ENCODE measurements at regions not wholly inside any gene's neighbourhood (a gene's known extent, or its start where the extent isn't known, plus 50 kb on each side); places are given as distances from the start of the nearest gene placed in this dataset.

GRCh38 chr6:67976486-67976885 lies 658.6 kb upstream of the ADGRB3 start (continued):
- TF ChIP-seq NFYA (IDR thresholded peaks at IDR 0.05; ENCODE audit: borderline replicate concordance, low read depth, low read length) (no peak), E2F8 (IDR thresholded peaks at IDR 0.05; ENCODE audit: low read depth, partially characterized antibody) (no peak), TCF7 (IDR thresholded peaks at IDR 0.05; ENCODE audit: borderline replicate concordance) (no peak), USF2 (IDR thresholded peaks at IDR 0.05; ENCODE audit: borderline replicate concordance, low read depth, low read length) (no peak), ATF3 (IDR thresholded peaks at IDR 0.05; ENCODE audit: borderline replicate concordance, extremely low read depth, low read depth, low read length) (no peak), EGR1 (IDR thresholded peaks at IDR 0.05; ENCODE audit: borderline replicate concordance in 1 of 2, low read depth in 2 of 2, low read length in 2 of 2) (no peak), ZSCAN29 (IDR thresholded peaks at IDR 0.05) (no peak), WRNIP1 (IDR thresholded peaks at IDR 0.05; ENCODE audit: borderline replicate concordance, low read depth, low read length) (no peak)

GRCh38 chr6:67974931-67975330 lies 660.2 kb upstream of the ADGRB3 start:
- DNase-seq (ENCODE audit: low read depth, low spot score) (no peak), FAIRE-seq (no peak), ATAC-seq (no peak)
- intact Hi-C loops (cut with micrococcal nuclease; ENCODE audit: unreplicated experiment) = no loop called here
- H3K9me3 ChIP-seq (replicated peaks; ENCODE audit: control insufficient read depth, insufficient read depth, low read length) = no peaks in the 10 kb centered on the region
- ChIA-PET SMC1A (ENCODE audit: uncharacterized antibody, unreplicated experiment) (no interaction called here), POLR2A (no interaction called here), RAD21 (ENCODE audit: unreplicated experiment) (no interaction called here), CTCF (no interaction called here)
- in situ Hi-C loops (cut with MboI) = no loop called here
- no peaks in the 10 kb centered on the region for H3K27me3 ChIP-seq (replicated peaks in 1 of 2; ENCODE audit: control insufficient read depth in 2 of 2, insufficient read depth in 2 of 2, low read length in 1 of 2)
- H3K36me3 ChIP-seq (ENCODE audit: control insufficient read depth in 2 of 2, insufficient read depth in 2 of 2, low read length in 1 of 2) = no peaks in the 10 kb centered on the region
- no peak overlapping the region for H3K4me2 ChIP-seq (ENCODE audit: control insufficient read depth, insufficient read depth)
- no peaks in the 10 kb centered on the region for H4K20me1 ChIP-seq (ENCODE audit: control insufficient read depth, insufficient read depth)
- no TSS peak for BruUV-seq (replicated peaks)
- no peaks in the 10 kb centered on the region for H3K79me2 ChIP-seq (ENCODE audit: control insufficient read depth, insufficient read depth, low read length)
- no peak overlapping the region for H3K27ac ChIP-seq (ENCODE audit: control insufficient read depth, insufficient read depth)
- H2AFZ ChIP-seq (ENCODE audit: control insufficient read depth, low read depth, low read length) = no peak overlapping the region
- no peak for TF ChIP-seq NBN (IDR thresholded peaks at IDR 0.05)
- TF ChIP-seq REST (IDR thresholded peaks at IDR 0.05; ENCODE audit: low read depth, low read length) = no peak
- TF ChIP-seq NR2C2 (IDR thresholded peaks at IDR 0.05; ENCODE audit: borderline replicate concordance, control insufficient read depth, insufficient read length, low read depth) = no peak
- no peak for TF ChIP-seq MAX (IDR thresholded peaks at IDR 0.05; ENCODE audit: low read depth, low read length)
- no peak for TF ChIP-seq WRNIP1 (IDR thresholded peaks at IDR 0.05; ENCODE audit: borderline replicate concordance, low read depth, low read length)
- TF ChIP-seq RELB (IDR thresholded peaks at IDR 0.05; ENCODE audit: low read depth) = no peak
- no peak for TF ChIP-seq SMAD5 (IDR thresholded peaks at IDR 0.05; ENCODE audit: low read depth)
- TF ChIP-seq NFYA (IDR thresholded peaks at IDR 0.05; ENCODE audit: borderline replicate concordance, low read depth, low read length) = no peak
- no peaks in the 10 kb centered on the region for H3K4me1 ChIP-seq (ENCODE audit: control insufficient read depth, insufficient read depth, low read length)
- H3K4me3 ChIP-seq = no peak overlapping the region
- H3K9ac ChIP-seq (ENCODE audit: control insufficient read depth, insufficient read depth, low read length) = no peak overlapping the region
